ENCODE measurements at regions not wholly inside any gene's neighbourhood (a gene's known extent, or its start where the extent isn't known, plus 50 kb on each side); places are given as distances from the start of the nearest gene placed in this dataset.

DNA sequence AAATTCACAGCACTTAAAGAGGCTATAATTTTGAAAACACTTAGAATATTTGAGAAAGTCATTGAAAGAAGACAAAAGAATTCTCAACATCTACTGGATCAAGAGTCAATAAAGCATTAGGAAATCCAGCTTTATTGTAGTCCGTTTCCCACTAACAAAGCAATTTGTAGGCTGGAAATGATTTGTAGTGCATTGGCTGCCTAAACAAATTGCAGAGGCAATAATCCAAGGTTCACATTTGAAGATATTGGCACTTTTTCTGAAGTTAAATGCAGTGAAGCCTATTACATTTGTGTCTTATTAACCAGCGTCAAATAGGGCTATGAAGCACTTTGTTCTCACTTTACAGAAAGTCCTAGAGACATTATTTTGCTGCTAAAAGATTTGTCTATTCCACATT, 848.1 kb upstream of the SLITRK1 start:
- Histone ChIP-seq H3K9me3 (ENCODE audit: control extremely low read depth in 1 of 3, control insufficient read depth in 2 of 3, insufficient read depth in 1 of 3, low read length in 2 of 3) (peaks cover 0 to 4% (median 0%) of the 10 kb centered on the region in 3 donors), H3K36me3 (replicated peaks in 1 of 2; ENCODE audit: control extremely low read depth in 1 of 2, control insufficient read depth in 1 of 2, extremely low read depth in 1 of 2, insufficient read depth in 2 of 2, low read length in 1 of 2) (no peaks in the 10 kb centered on the region), H3K4me1 (ENCODE audit: control insufficient read depth in 2 of 2, insufficient read depth in 2 of 2, low read length in 2 of 2) (no peaks in the 10 kb centered on the region), H3K27ac (ENCODE audit: low read length in 2 of 2) (no peak overlapping the region), H3K79me2 (ENCODE audit: control insufficient read depth, insufficient read depth, low read length) (no peaks in the 10 kb centered on the region), H3K27me3 (replicated peaks in 1 of 4; ENCODE audit: control extremely low read depth in 1 of 4, control insufficient read depth in 3 of 4, insufficient read depth in 4 of 4, low read length in 3 of 4) (no peaks in the 10 kb centered on the region), H3K4me2 (replicated peaks; ENCODE audit: low read depth, low read length, poor library complexity, severe bottlenecking) (no peak overlapping the region), H2AFZ (ENCODE audit: insufficient read depth, low read depth, low read length, poor library complexity, severe bottlenecking) (no peak overlapping the region), H4K20me1 (ENCODE audit: control insufficient read depth, insufficient read depth, low read length, poor library complexity, severe bottlenecking) (no peaks in the 10 kb centered on the region), H3K4me3 (ENCODE audit: control extremely low read depth in 1 of 5, extremely low read depth in 1 of 5, insufficient read depth in 1 of 5, low read depth in 2 of 5, low read length in 4 of 5) (no peak overlapping the region), H3K9ac (ENCODE audit: low read length) (no peak overlapping the region)
- WGBS (ENCODE audit: insufficient coverage), result no CpG with 5 or more reads among the region's 2 CpGs
- intact Hi-C loops (cut with micrococcal nuclease), result no loop called here
- H3K27me3 Mint-ChIP-seq, result no peaks in the 10 kb centered on the region
- H3K4me3 Mint-ChIP-seq, result no peak overlapping the region
- no peak overlapping the region for H3K27ac Mint-ChIP-seq
- TF ChIP-seq CTCF (IDR thresholded peaks at IDR 0.05), result no peak
- H3K4me1 Mint-ChIP-seq, result no peaks in the 10 kb centered on the region
- no peaks in the 10 kb centered on the region for H3K9me3 Mint-ChIP-seq (ENCODE audit: insufficient read depth)
- DNase-seq, result no peak
- ATAC-seq (ENCODE audit: low read depth), result no peak
- POLR2A ChIA-PET, result no interaction called here
- CTCF ChIA-PET, result no interaction called here

DNA sequence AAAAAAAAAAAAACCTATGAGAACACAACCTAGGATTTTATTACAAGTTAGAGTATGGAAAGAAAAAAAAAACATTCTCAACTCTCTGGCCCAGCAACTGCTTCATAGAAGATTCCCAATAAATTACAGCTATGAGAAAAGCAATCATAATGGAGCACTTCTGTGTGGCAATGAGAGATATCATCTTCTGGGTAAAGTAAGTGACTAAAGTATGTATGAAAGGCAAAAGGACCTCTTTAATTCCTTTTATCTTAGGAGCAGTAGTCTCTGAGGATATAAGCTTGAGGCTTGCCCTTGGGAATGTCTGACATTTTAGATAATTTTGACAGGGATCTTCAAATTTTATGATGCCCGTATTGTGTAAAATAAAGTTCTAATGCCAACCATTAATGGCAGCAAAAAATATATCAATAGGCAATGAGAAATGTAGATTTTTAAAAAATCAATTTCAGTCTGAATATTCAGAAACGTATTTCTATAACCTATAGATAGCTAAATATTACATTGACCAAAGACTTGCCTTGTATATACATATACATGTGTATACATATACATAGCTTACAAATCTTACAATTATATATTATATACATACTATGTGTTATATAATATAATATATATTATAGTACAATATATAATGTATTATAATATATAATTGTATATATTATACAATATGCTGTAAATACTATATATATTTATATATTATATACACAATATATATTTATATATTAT, 823.9 kb upstream of the SLITRK1 start:
- Mint-ChIP-seq H3K4me1 (no peaks in the 10 kb centered on the region), H3K4me3 (no peak overlapping the region), H3K9me3 (ENCODE audit: insufficient read depth) (no peaks in the 10 kb centered on the region), H3K27me3 (no peaks in the 10 kb centered on the region), H3K27ac (no peak overlapping the region)
- DNase-seq, result no peak
- no CpG with 5 or more reads among the region's 2 CpGs for WGBS (ENCODE audit: insufficient coverage)
- H3K4me1 ChIP-seq (ENCODE audit: control insufficient read depth in 2 of 2, insufficient read depth in 2 of 2, low read length in 2 of 2), result no peaks in the 10 kb centered on the region
- no peak overlapping the region for H3K9ac ChIP-seq (ENCODE audit: low read length)
- no peaks in the 10 kb centered on the region for H3K36me3 ChIP-seq (replicated peaks in 1 of 2; ENCODE audit: control extremely low read depth in 1 of 2, control insufficient read depth in 1 of 2, extremely low read depth in 1 of 2, insufficient read depth in 2 of 2, low read length in 1 of 2)
- CTCF ChIA-PET, result interaction anchor here (0.7 kb wide), 2 partner anchors 72 to 79 kb away, joined by 3 to 5 read pairs; no protein-coding TSS in a partner anchor
- H3K27ac ChIP-seq (ENCODE audit: low read length in 2 of 2), result no peak overlapping the region
- POLR2A ChIA-PET, result no interaction called here
- H3K27me3 ChIP-seq (replicated peaks in 1 of 4; ENCODE audit: control extremely low read depth in 1 of 4, control insufficient read depth in 3 of 4, insufficient read depth in 4 of 4, low read length in 3 of 4), result no peaks in the 10 kb centered on the region
- H3K9me3 ChIP-seq (ENCODE audit: control extremely low read depth in 1 of 3, control insufficient read depth in 2 of 3, insufficient read depth in 1 of 3, low read length in 2 of 3), result no peaks in the 10 kb centered on the region
- H3K4me2 ChIP-seq (replicated peaks; ENCODE audit: low read depth, low read length, poor library complexity, severe bottlenecking), result no peak overlapping the region
- TF ChIP-seq CTCF (IDR thresholded peaks at IDR 0.05), result no peak
- no peak for TF ChIP-seq EZH2 (IDR thresholded peaks at IDR 0.05; ENCODE audit: borderline replicate concordance, insufficient read depth, low read depth, low read length, poor library complexity, severe bottlenecking)
- H4K20me1 ChIP-seq (ENCODE audit: control insufficient read depth, insufficient read depth, low read length, poor library complexity, severe bottlenecking), result no peaks in the 10 kb centered on the region
- H3K79me2 ChIP-seq (ENCODE audit: control insufficient read depth, insufficient read depth, low read length), result no peaks in the 10 kb centered on the region
- intact Hi-C loops (cut with micrococcal nuclease), result no loop called here
- no peak for ATAC-seq (ENCODE audit: low read depth)
- H2AFZ ChIP-seq (ENCODE audit: insufficient read depth, low read depth, low read length, poor library complexity, severe bottlenecking), result no peak overlapping the region
- H3K4me3 ChIP-seq (ENCODE audit: control extremely low read depth in 1 of 5, extremely low read depth in 1 of 5, insufficient read depth in 1 of 5, low read depth in 2 of 5, low read length in 4 of 5), result no peak overlapping the region

All from B cell (primary cell).